HG03378 (cell line): ENCODE measurements at regions not wholly inside any gene's neighbourhood (a gene's known extent, or its start where the extent isn't known, plus 50 kb on each side); places are given as distances from the start of the nearest gene placed in this dataset.

Experiments used
- ATAC-seq: cut with Tn5 transposase; IDR thresholded peaks from one replicate; pipeline ENCODE4 v1.9.1; 2021; ENCODE audit warnings: mild to moderate bottlenecking, moderate library complexity; ENCODE audit not compliant: unreplicated experiment

DNA sequence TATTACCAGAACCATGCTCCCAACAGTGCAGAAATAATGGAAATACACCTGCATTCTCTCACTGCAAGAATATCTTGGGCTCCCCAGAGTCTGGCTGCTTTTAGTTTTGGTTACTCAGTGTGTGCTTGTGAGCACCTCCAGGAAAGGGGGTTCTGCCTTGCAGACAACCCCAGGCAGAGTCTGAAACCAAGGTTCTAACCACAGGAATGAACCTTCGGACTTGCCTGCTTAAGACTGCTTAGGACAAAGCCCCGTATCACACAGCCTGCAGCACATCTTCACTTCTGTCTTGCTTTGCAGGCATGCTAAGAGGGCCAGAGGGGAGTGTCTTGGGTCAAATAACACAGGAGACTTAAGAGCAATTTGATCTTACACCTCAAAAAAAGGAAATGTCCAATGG lies 94.8 kb upstream of the SPATA31C2 start:
- ATAC-seq = no peak

DNA sequence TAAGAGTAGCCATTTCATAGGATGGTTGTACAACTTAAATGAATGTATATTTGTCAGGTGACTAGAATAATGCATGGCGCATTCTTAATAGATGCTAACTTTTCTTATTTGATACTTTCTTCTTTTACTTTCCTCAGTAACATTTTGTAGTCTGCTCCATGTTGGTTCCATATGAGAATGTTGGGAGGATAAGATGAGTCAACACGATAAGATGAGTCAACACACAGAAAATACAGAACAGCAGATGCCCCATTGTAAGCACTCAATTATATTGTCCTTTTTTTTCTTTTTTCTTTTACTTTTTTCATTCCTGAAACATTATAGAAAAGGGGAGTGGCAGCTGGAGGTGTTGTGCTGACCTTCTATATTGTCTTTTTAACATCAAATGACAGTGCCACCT lies 92.3 kb upstream of the SPATA31C2 start:
- no peak for ATAC-seq

DNA sequence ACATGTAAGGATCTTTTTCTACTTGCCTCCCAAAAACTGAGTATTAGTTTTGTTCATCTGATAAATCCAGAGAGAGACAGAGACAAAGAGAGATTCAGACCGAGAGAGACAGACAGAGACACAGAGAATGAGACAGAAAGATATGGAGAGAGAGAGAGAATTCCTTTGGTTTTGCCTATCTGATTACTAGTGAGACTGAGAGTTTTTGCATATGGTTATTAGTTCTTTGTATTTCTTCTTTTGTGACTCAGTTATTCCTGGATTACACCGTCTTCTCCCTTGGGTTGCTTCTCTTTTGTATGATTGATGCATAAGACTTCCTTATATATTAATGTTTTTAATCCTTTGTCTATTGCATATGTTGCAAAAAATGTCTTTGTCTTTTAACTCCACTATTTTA lies 91.2 kb upstream of the SPATA31C2 start:
- no peak for ATAC-seq

DNA sequence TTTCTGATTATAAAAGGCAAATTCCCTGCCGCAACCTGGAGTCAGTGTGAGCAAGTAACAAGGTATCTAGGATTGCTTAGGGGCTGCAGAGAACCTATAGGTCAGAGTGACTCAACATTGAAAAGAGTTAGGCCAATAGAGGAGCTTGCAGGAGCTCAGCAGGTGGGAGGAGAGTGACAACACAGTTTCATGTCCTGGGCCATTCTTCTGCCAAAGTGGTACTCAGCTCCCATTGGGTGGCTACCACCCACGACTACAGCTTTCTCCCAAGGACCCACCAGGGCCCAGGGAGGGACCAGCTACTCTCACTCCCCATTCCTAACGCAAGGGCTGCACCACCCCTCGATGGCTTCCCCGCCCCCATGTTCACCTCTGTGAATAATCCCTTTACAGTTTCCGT lies 86.7 kb upstream of the SPATA31C2 start:
- ATAC-seq = no peak

DNA sequence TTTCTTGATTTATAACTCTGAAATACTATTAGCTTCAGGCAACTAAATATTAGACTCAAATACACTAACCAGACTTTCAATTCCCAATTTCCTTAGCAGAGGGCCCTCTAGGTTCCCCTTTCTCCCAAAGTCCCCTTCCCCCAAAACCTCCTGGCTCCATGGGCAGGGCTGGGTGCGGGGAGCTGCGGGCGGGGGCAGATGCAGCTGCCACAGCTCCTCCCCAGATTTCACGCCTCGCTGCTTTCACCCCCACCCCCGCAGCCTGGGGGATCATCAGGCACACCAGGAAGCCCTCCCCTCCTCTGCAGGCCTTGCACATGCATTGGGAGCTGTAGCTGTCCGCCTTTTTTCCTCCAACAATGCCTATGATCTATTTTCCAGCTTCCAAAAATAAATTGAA lies 82.8 kb upstream of the SPATA31C2 start:
- ATAC-seq = no peak

DNA sequence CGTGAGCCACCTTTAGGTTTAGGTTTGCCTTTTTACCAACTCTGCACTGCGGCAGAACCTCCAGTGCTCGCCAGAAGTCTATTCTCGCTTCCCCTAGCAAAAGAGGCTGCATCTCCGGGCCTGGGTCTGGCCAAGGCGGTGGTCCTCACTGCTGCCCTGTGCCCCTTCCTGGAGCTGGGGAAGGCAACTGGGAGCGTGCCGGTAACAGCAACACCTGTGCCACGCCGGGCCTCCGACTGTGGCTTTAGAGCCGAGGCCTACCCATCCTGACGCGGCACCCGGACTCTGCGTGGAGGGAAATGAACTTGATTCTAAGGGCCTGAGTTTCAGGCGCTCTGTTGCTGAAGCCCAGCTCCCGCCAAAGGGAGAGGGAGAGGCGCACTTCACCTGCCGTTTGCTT lies 82.4 kb upstream of the SPATA31C2 start:
- ATAC-seq = no peak

DNA sequence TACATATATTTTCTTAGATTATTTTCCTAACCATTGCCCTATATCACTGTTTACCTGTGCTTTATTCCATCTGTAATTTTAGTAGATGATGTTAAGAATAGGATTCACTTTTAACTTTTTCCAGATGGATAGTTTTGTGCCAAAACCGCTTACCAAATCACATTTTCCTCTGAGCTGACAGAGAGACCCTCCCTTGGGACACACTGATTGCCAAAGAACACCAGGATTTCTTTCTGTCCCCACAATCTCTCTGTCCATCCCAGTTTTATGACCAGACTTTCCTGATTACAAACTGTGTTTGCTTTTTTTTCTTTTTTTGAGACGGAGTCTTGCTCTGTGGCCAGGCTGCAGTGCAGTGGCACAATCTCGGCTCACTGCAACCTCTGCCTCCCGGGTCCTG lies 81.3 kb upstream of the SPATA31C2 start:
- no peak for ATAC-seq

DNA sequence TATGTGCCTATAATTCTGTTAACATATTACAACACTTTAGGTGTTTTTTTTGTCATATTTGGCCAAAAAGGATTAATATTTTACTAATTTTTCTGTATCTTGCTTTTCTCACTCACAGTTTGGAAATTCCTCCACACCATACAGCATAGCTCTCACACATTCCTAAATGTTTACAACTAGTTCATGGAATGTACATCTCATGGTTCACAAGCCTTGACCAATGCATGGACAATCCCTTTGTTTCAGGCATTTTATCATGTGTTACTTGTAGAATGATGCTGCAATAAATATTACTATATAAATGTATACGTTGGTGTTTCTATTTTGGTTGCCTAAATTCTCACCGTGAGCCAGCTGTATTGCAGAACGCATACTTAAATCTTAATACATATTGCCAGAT lies 80.5 kb upstream of the SPATA31C2 start:
- ATAC-seq = no peak

DNA sequence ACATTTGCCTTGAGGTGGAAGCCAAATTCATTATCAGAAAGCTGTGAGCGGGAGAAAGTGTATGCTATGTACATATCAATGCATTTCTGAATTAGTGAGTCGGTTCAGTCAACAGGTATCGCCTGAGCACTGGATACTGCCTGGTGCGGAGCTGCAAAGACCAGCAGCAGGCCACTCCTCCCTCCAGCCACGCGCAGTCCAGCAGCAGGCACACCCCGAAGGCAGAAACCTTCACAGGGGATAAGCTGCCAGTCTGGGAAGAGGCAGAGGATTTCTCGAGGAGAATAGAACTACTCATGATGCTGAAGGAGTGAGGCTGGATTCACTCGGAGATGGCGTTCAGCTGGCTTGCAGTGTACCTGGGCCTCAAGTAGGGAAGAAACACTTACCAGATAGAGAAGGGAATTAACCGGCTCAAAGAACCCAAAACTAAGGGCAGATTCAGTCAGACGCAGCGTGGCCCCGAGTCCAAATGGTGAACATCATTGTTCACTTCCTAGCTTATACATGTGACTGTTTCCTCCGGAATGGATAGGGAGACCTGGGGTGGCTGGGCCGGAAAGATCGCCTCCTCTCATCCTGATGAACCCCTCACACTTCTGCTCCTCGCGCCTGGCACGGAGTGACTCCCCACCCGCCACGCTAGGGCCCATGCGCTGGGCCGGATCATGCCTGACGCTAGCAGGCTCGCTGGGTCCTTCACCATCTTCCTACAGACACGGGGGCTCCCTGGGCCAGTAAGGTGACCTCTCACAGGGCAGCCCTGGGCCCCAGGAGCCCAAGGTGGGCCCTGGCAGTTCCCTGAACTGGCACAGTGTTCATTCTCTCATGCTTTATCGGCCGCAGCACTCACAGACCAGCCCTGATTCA lies 78.1 kb upstream of the SPATA31C2 start:
- ATAC-seq = no peak

DNA sequence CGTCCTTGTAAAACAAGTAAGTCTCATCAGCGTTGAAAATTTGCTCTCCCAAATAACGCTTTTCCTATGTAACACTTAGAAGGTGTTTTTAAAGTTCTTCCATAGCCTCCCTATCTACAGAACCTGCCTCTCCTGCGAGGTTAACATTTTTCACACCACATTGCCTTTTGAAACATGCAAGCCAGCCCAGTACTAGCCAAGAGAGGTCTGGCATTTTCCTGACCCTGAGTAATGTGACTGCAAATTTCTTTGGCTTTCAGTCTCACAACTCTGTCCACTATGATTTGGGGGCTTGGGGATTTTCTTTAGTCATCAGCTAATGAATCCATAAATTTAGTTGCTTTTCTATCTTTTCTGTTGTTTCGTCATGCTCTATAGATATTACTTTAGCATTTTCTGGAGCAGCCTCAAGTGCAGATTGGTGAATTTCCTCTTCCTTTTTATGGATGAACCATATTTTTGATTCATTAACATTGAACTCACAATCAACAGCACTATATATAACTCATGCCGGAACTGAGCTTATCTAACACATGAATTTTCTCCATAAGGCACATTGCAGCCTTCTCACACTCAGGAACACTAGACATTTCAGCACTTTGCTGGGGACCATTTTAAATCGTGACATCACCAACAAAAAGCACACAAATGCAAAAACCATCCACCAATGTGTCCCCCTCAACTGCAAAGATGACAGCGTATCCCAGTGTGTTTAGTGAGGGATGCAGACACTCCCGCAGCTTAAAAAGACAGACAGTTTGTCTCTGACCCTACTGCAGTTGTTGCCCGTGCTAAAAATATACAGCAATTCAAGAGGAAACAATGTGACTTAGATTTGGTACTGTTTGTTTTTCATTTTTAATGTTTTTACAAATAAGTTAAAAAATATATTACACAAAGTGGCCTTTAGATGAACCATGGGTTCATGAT lies 77.2 kb upstream of the SPATA31C2 start:
- ATAC-seq = no peak

DNA sequence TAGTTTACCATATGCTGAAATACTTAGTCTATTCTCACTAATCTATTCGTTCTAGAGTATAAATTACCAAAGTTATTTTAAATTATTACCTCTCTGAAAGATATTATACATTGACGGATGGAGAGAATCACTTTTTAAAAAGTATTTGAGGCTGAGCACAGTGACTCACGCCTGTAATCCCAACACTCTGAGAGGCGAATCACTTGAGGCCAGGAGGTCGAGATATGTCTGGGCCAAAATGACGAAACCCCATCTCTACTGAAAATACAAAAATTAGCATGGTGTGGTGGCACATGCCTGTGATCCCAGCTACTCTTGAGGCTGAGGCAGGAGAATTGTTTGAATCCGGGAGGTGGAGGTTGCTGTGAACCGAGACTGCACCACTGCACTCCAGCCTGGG lies 64.0 kb upstream of the SPATA31C2 start:
- no peak for ATAC-seq

DNA sequence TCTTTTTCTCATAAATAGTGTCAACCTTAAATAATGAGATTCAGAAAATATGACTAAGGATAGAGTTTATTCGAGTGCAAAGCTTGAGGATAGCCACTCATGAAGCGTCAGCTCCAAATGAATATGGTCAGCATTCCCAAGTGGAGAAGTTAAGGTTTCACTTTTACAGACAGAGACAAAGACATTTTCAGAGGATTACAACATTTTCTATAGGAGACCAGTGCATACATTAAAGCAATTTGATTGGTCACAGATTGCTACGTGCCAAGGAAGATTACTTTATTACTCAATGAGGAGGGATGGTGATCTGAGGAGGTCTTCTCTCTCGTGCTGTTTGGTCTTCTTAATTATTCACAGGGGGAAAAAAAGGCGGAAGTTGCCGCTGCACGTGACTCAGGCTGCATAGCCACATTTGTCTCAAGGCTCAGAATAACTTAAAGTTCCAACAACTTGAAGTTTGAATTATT lies 60.1 kb upstream of the SPATA31C2 start:
- ATAC-seq = no peak

DNA sequence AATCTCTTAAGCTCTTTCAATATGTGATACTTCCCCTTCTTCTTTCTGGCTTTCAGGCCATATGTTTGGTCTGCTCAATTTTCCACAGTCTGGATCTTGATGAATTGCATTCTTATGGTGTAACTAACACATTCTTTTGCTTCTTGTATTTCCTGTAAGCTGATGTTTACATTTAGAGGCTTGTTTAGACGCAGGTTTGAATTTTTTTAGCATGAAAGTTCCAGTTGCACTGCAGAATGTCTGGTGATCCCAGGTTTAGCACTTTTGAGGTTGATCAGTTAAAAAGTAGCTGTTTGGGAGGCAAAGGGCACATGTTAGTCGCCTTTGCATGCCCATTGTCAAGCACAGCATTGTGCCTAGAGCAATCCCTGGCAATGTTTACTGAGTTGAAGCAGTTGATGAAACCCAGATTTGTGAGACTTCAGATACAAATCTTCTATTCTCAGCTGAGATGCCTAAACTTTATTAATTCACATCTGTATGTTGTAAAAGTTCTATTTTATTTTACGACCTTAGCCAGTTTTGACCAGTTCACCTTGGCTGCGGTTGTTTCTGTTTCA lies 59.6 kb upstream of the SPATA31C2 start:
- ATAC-seq = no peak

DNA sequence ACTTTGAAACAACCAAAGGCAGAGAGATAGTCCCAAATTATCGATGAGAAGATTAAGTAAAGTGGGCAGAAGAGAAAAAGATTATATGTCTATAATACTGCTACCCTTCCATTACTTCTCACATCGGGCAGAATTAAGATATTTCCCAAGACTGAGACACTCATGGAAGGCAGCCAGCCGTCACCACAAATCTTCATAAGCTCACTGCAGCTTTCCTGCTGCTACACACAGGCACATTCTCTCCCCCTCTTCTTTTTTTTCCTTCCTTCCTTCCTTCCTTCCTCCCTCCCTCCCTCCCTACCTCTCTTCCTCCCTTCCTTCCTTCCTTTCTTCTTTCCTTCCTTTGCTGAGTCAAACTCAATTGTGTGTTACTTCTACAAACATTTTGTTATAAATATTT lies 58.7 kb upstream of the SPATA31C2 start:
- ATAC-seq = no peak

DNA sequence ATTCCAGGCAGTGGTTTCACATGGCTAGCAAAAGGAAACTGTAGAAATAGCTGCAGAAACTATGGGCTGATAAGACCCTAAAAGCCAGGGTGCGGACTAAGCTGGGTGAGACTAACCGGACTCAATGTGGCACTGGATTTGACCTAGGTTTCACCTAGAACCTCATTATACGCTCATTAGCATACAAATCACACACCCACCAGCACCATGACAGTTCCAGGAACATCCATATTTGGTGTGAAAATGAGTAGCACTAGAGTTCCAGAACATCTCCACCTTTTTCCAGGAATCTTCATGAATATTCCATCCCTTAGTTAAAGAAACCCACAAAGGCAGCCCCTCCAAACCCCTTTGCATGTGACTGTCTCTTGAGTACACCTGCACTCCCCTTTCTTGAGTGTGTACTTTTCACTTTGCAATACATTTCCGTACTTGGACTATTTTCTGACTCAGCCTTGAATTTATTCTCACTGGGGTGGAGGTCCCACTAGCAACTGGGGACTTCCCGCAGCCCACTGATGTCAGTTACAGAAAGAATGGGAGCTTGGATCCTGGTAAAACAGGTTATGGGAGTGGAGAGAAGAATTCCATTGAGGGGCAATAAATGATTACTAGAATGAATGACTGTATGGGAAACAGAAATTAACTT lies 58.0 kb upstream of the SPATA31C2 start:
- ATAC-seq = no peak

DNA sequence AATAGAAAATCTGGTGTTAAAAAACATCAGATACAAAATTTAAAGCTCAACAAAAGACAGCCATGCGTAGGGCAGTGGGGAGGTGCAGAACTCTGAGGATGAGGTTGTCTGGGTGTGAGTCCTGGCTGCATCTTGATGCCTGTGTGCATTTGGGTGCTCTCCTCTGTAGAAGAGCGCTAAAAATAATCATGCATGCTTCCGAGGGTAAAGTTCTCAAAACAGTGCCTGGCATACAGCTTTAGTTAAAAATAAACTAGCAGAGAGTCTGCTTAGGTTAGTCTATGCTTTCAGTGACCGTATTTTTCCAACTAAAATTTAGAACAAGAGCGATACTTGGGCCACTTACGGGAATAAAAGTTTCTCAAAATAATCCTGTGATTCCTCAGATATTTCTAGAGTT lies 55.5 kb upstream of the SPATA31C2 start:
- no peak for ATAC-seq

DNA sequence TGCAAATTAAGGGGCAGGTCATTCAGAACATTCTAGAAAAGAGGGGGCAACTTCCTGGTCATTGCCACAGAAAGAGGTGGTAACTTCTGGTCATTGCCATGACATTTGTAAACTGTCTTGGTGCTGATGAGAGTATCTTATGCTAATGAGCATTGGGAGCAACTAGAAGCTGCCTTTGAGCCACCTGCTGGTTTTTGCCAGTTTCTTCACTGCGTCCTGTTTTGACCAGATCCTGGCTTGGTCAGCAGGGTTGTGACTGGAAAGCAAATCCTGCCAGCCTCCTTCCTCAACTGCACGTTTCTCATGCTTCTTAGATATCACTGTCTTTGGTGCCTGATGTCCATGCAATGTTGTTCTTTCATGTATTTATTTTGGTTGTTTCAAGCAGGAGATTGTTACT lies 53.2 kb upstream of the SPATA31C2 start:
- ATAC-seq = no peak

DNA sequence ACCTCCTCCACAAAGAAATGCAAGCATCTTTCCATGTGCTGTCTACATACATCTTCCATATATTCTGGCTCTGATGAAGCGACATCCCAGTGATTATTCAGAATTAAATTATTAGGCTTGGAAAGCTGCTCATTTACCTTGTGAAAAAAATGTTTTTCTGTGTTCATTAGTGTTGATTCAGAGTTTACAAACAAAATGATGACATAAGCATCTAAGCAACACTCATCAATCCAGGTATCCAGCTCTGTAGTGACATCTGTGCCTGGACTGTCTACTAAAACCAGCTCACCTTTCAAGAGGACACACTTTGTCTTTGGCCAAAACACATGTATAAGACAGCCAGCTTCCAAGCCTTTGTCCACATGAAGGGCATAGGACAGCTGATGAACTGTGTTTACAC lies 51.1 kb upstream of the SPATA31C2 start:
- no peak for ATAC-seq
